PC-3 (cell line): ENCODE measurements at regions not wholly inside any gene's neighbourhood (a gene's known extent, or its start where the extent isn't known, plus 50 kb on each side); places are given as distances from the start of the nearest gene placed in this dataset.

Experiments used
- ATAC-seq: fragments of 200-7000 bp; cut with Tn5 transposase; 2 replicates; pipeline ENCODE4 v1.9.1; 2020; ENCODE audit warnings: mild to moderate bottlenecking, moderate library complexity
- BruUV-seq: library from RNA; stranded (reverse); fragments of 400-500 nt; replicated peaks from 2 replicates; lab custom pipeline; 2021; lab: Mats Ljungman, UMichigan
- CTCF ChIA-PET: fragments of 300-600 bp; sonication (Branson Sonifier 250); formaldehyde crosslinking; loops from one replicate; lab custom pipeline; 2022; ENCODE audit warnings: antibody characterized with exemption; lab: Charles Lee
- POLR2A ChIA-PET: fragments of 300-600 bp; sonication (Branson Sonifier 250); formaldehyde crosslinking; loops from one replicate; lab custom pipeline; 2022; ENCODE audit warnings: antibody characterized with exemption; ENCODE audit not compliant: unreplicated experiment; lab: Charles Lee
- DNase-seq: peaks from one replicate; pipeline ENCODE4 v3.0.0-alpha.2; 2015
- H2AFZ ChIP-seq: fragments of 300-600 bp; sonication (generic); 2 replicates; pipeline ENCODE4 v1.6.0; 2016; ENCODE audit warnings: antibody characterized with exemption, low read length
- H3F3A ChIP-seq: fragments of 300-600 bp; sonication (generic); one replicate; pipeline ENCODE4 v1.6.0; 2017; ENCODE audit warnings: antibody characterized with exemption, low read length, control low read depth, mild to moderate bottlenecking; ENCODE audit not compliant: unreplicated experiment
- H3K27ac ChIP-seq: fragments of 300-600 bp; sonication (generic); 2 replicates; pipeline ENCODE4 v1.5.1; 2016; ENCODE audit warnings: mild to moderate bottlenecking, low read length
- H3K27me3 ChIP-seq: fragments of 300-600 bp; sonication (generic); 2 replicates; pipeline ENCODE4 v1.6.1; 2016; ENCODE audit warnings: low read length, mixed read lengths
- H3K36me3 ChIP-seq: fragments of 300-600 bp; sonication (generic); 2 replicates; pipeline ENCODE4 v1.6.1; 2016; ENCODE audit warnings: low read depth, mixed run types, low read length, mixed read lengths
- H3K4me1 ChIP-seq: fragments of 300-600 bp; sonication (generic); 2 replicates; pipeline ENCODE4 v1.5.1; 2016; ENCODE audit warnings: low read length; ENCODE audit not compliant: insufficient read depth
- H3K4me2 ChIP-seq: fragments of 300-600 bp; sonication (generic); 2 replicates; pipeline ENCODE4 v1.6.0; 2016; ENCODE audit warnings: low read length
- H3K4me3 ChIP-seq: fragments of 300-600 bp; sonication (generic); 2 replicates; pipeline ENCODE4 v1.5.1; 2016; ENCODE audit warnings: mild to moderate bottlenecking, low read length, mixed read lengths
- H3K79me2 ChIP-seq: fragments of 300-600 bp; sonication (generic); 2 replicates; pipeline ENCODE4 v1.6.1; 2017; ENCODE audit warnings: low read length, mixed read lengths
- H3K9ac ChIP-seq: fragments of 300-600 bp; sonication (generic); 2 replicates; pipeline ENCODE4 v1.6.0; 2016; ENCODE audit warnings: mild to moderate bottlenecking, low read length
- H3K9me2 ChIP-seq: fragments of 300-600 bp; sonication (generic); replicated peaks from 2 replicates; pipeline ENCODE4 v1.6.1; 2016; ENCODE audit warnings: mixed run types, low read length, mixed read lengths
- H3K9me3 ChIP-seq: fragments of 300-600 bp; sonication (generic); 2 replicates; pipeline ENCODE4 v1.6.1; 2016; ENCODE audit warnings: low read length, mixed read lengths
- H4K20me1 ChIP-seq: fragments of 300-600 bp; sonication (generic); 2 replicates; pipeline ENCODE4 v1.6.1; 2016; ENCODE audit warnings: low read length, mixed read lengths
- EZH2 ChIP-seq: fragments of 300-600 bp; sonication (generic); IDR thresholded peaks from one replicate; pipeline ENCODE4 v1.6.1; 2017; ENCODE audit warnings: antibody characterized with exemption, mild to moderate bottlenecking, low read length; ENCODE audit not compliant: unreplicated experiment
- EZH2phosphoT487 ChIP-seq: fragments of 300-600 bp; sonication (generic); IDR thresholded peaks from 2 replicates; pipeline ENCODE4 v1.6.1; 2018; ENCODE audit warnings: mild to moderate bottlenecking, antibody characterized with exemption, low read length, borderline replicate concordance
- intact Hi-C: fragments of 100-400 bp; cut with micrococcal nuclease; formaldehyde crosslinking; loops from 2 replicates; pipeline ENCODE4 v1.9.0; 2023
- TF ChIP-seq, protein P1 (sequence below): fragments of 300-600 bp; sonication (generic); conservative IDR thresholded peaks from 2 replicates; pipeline ENCODE4 v1.5.1; 2017; ENCODE audit warnings: antibody characterized with exemption, low read depth, mild to moderate bottlenecking, low read length

DNA sequence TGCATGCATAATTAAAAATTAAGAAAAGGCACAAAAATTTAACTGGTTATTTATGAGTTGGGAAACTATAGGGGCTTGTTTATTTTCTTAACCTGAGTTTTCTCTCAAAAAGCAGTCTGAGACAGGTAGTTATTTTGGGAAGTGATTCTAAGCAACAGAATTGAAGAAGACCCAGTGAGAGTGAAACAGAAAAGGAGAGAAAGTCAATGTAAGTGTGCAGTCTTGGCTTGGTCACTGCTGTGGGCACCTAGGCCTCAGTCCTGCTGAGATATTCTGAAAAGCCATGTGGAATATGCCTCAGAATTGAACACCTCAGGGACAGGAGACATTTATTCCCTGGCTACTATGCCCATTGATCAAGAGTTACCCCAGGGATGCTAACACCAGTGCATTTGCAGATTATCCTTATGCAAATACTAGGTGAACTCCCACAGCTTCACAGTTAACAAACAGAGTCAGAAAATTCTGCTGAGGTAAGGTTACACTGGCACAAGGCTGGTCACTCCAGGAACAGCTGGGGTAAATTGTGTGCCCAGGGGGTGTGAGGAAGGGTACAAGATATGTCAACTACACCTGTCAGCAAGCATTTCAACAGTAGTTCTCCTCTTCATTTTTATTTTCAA lies 222.7 kb downstream of the EFHB start:
- CTCF ChIA-PET = interaction anchor here (0.5 kb wide), 1 partner anchor 475 kb away, joined by 5 read pairs; the partner anchor contains the start of gene SGO1

DNA sequence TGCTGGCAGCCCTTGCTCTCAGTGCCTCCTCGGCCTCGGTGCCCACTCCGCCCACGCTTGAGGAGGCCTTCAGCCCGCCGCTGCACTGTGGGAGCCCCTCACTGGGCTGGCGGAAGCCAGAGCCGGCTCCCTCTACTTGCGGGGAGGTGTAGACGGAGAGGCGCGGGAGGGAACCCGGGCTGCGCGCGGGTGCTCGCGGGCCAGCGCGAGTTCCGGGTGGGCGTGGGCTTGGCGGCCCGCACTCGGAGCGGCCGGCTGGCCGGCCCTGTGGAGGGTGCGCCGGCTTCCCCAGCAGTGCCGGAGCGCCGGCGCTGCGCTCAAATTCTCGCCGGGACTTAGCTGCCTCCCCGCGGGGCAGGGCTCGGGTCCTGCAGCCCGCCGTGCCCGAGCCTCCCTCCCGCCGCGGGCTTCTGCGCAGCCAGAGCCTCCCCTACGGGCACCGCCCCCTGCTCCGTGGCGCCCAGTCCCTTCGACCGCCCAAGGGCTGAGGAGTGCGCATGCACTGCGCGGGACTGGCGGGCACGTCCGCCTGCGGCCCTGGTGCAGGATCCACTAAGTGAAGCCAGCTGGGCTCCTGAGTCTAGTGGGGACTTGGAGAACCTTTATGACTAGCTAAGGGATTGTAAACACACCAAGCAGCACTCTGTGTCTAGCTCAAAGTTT lies 231.5 kb downstream of the EFHB start:
- TF ChIP-seq, protein P1, sequence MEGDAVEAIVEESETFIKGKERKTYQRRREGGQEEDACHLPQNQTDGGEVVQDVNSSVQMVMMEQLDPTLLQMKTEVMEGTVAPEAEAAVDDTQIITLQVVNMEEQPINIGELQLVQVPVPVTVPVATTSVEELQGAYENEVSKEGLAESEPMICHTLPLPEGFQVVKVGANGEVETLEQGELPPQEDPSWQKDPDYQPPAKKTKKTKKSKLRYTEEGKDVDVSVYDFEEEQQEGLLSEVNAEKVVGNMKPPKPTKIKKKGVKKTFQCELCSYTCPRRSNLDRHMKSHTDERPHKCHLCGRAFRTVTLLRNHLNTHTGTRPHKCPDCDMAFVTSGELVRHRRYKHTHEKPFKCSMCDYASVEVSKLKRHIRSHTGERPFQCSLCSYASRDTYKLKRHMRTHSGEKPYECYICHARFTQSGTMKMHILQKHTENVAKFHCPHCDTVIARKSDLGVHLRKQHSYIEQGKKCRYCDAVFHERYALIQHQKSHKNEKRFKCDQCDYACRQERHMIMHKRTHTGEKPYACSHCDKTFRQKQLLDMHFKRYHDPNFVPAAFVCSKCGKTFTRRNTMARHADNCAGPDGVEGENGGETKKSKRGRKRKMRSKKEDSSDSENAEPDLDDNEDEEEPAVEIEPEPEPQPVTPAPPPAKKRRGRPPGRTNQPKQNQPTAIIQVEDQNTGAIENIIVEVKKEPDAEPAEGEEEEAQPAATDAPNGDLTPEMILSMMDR = no peak
- TF ChIP-seq EZH2 = no peak
- TF ChIP-seq EZH2phosphoT487 = no peak
- Histone ChIP-seq H3K4me1 (no peaks in the 10 kb centered on the region), H3K27me3 (no peaks in the 10 kb centered on the region), H2AFZ (no peak overlapping the region), H3K79me2 (no peaks in the 10 kb centered on the region), H3K27ac (no peak overlapping the region), H3K36me3 (no peaks in the 10 kb centered on the region), H4K20me1 (no peaks in the 10 kb centered on the region), H3F3A (no peaks in the 10 kb centered on the region), H3K4me3 (no peak overlapping the region), H3K9me3 (0 out of 2 replicates have a peak, but pooled peaks cover 5% of the 10 kb centered on the region), H3K9me2 (no peaks in the 10 kb centered on the region), H3K4me2 (no peak overlapping the region), H3K9ac (no peak overlapping the region)
- BruUV-seq = no TSS peak
- ChIA-PET POLR2A (no interaction called here), CTCF (no interaction called here)
- no peak for DNase-seq
- intact Hi-C loops = no loop called here
- no peak for ATAC-seq

More for the DNA sequence above, 222.7 kb downstream of the EFHB start:
- no peak for DNase-seq
- Histone ChIP-seq H3K36me3 (no peaks in the 10 kb centered on the region), H3K27me3 (peaks cover 4% of the 10 kb centered on the region; the same call in 1 of the 2 replicates), H3K79me2 (no peaks in the 10 kb centered on the region), H3K27ac (no peak overlapping the region), H3K9me3 (peaks cover 6% of the 10 kb centered on the region; the same call in 1 of the 2 replicates), H3K4me2 (no peak overlapping the region), H4K20me1 (no peaks in the 10 kb centered on the region), H3K4me3 (no peak overlapping the region), H3F3A (no peaks in the 10 kb centered on the region), H3K9me2 (no peaks in the 10 kb centered on the region), H3K4me1 (no peaks in the 10 kb centered on the region), H3K9ac (no peak overlapping the region), H2AFZ (no peak overlapping the region)
- POLR2A ChIA-PET = no interaction called here
- intact Hi-C loops = no loop called here
- TF ChIP-seq EZH2 (no peak), EZH2phosphoT487 (no peak)
- TF ChIP-seq, protein P1 = no peak
- no peak for ATAC-seq
- BruUV-seq = no TSS peak

DNA sequence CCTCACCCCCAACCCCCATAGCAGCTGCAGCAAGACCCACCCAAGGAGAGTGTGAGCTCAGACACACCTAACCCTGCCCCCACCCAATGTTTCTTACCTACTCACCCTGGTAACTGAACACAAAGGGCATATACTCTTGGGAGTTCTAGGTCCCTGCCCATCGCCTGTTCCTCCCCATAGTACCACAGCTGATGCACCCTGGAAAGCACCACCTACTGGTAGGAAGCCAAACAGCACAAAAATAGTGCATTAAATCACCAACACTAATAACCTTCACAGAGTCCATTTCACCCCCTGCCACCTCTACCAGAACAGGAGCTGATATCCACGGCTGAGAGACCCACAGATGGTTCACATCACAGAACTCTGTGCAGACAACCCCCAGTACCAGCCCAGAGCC lies 245.2 kb downstream of the EFHB start:
- Histone ChIP-seq H3K9me2 (no peaks in the 10 kb centered on the region), H3K27me3 (no peaks in the 10 kb centered on the region), H3K36me3 (no peaks in the 10 kb centered on the region), H3K9ac (no peak overlapping the region), H3K4me2 (no peak overlapping the region), H3K4me3 (no peak overlapping the region), H3K79me2 (no peaks in the 10 kb centered on the region), H3K9me3 (no peaks in the 10 kb centered on the region), H3F3A (no peaks in the 10 kb centered on the region), H3K27ac (no peak overlapping the region), H4K20me1 (no peaks in the 10 kb centered on the region), H3K4me1 (no peaks in the 10 kb centered on the region), H2AFZ (no peak overlapping the region)
- CTCF ChIA-PET = no interaction called here
- no TSS peak for BruUV-seq
- no peak for DNase-seq
- POLR2A ChIA-PET = no interaction called here
- no peak for ATAC-seq
- TF ChIP-seq EZH2phosphoT487 (no peak), EZH2 (no peak)
- TF ChIP-seq, protein P1 = no peak; the same call in 1 of the 2 replicates
- intact Hi-C loops = no loop called here
